ENCODE measurements at regions not wholly inside any gene's neighbourhood (a gene's known extent, or its start where the extent isn't known, plus 50 kb on each side); places are given as distances from the start of the nearest gene placed in this dataset.

DNA sequence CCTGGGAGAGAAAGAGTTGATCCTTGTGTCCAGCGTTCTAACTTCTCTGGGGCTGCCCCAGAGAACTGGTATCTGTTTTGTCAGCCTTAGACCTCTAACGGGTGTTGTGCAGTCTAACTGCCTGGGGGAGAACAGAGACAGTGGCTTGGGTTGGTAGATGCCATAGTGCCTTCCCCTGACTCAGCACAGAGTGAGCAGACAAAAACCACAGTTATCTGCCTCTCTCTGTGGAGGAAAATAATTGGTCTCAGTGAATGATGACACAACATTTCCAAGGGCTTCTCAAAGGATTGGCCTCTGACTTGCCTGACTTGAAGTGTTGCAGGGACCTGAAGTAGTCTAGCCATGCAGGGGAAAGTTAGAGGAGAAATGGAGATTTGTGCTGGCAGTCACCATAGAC lies 226.2 kb upstream of the MAN1A1 start:
- DNase-seq (ENCODE audit: low read depth in 2 of 2, low spot score in 1 of 2): no peak

DNA sequence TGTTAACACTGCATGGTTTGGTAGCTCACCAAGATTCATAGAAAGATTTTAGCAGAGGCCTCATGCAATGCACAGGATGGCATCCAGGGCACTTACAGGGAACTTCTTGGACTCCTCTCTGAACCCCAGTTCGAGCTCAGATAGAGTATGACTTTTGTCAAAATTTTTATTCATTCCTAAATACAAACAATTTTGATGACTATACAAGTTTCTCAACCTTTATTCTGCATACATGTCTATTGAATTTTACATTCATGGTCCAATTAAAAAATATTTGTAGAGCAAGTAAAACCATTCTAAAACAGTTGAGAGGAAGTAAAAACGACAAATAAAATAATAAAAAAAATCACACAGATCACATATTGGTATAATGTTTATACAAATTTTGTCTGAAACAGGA lies 219.0 kb upstream of the MAN1A1 start:
- no peak for DNase-seq (ENCODE audit: low read depth in 2 of 2, low spot score in 1 of 2)

DNA sequence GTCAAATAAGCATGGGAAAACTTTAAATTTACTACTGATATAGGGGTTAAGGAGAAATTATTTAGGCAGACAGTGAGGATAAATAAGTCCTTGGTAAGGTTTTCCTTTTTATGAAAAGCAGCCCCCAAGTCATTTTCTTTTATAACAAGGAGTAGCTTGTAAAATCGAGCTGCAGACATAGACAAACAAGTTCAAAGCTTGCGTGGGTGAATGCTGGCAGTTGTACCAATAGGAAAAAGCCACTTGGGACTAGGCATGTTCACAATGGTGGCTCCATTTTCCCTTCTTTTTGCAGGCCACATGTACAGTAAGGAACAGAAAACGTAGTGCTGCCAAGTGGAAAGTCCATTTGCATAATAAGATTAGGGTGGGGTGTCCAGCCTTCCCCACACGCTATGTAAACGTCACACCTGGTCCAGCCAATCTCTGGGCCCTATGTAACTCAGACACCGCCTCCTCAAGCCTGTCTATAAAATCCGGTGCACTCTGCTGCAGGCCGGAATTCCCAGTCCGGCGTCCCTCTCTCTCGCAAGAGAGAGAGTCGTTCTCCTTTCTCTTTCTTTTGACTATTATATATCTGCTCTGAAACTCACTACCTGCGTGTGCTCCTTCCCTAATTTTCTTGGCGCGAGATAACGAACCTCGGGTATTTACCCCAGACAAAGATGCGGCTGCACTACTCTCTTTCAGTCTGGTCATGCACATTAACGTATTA lies 217.1 kb upstream of the MAN1A1 start:
- no peak for DNase-seq (ENCODE audit: low read depth in 2 of 2, low spot score in 1 of 2)

DNA sequence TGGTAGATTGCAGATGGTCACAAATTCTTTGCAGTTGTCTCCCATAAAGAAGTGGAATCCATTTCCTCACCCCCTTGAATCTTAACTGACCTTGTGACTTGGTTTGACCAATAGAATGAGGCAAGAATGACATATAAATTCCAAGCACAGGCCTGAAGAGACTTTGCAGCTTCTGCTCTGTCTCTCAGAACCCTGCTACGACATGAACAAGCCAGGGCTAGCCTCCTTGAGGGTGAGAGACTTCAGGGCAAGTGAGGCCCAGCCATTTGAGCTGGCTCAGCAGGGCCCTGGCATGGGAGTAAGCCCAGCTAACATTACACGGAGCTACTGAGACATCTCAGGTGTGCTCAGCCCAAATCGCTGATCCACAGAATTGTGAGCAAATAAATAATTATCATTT lies 216.3 kb upstream of the MAN1A1 start:
- no peak for DNase-seq (ENCODE audit: low read depth in 2 of 2, low spot score in 1 of 2)

DNA sequence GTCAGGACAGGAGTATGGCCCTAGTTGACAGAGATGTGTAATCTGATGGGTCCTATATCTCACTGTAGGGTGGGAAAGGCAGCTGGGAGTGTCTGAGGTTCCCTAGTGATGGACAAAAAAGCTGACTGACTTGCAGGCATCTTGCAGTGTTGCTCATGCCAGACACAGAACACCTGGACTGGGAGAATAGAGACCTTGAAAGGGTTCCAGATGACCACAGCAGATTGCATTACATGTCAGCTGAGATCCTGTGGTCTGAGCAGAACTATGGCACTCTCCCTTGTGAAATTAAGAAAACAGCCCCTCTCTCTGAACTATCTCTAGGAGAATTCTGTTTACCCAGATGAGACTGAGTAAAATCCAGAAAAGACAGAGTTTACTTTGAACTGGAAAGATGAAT lies 212.6 kb upstream of the MAN1A1 start:
- no peak for DNase-seq (ENCODE audit: low read depth in 2 of 2, low spot score in 1 of 2)

DNA sequence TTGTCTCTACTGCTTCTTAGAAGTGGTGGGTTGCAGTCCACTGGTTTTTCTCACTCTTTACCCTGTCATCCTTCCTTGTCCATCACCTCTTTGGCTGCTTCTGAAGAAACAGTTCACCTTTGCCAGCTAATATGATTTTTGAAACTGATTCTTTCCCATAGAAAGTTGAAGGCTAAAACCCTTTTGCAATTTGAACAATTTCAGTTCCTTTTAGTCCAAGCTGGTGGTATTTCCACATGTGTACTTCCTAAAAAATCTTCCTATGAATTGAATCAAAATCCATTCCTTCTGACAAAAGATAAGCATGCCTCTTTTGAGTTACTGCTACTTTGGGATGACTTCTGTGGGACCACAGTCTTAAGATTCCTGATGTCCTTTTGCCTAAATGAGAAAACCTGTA lies 210.0 kb upstream of the MAN1A1 start:
- no peak for DNase-seq (ENCODE audit: low read depth in 2 of 2, low spot score in 1 of 2)

DNA sequence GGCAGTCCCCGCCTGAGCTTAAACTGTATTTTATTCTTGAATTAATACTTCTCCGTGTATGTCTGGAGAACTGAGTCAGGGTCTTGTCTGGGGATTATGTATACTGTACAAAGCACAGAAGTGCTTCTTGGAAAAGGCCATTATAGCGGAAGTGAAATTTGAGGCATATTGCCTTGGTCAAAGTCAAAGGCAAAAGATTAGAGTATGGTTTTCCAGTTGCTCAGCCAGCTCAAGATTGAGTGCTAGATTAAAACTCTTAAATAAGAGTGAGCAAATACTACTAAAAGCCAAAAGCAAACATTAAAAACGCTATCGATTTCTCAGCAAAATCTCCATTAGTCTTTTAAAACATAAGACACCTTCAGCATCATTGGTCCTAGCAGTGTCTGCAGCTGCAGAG lies 207.7 kb upstream of the MAN1A1 start:
- no peak for DNase-seq (ENCODE audit: low read depth in 2 of 2, low spot score in 1 of 2)

DNA sequence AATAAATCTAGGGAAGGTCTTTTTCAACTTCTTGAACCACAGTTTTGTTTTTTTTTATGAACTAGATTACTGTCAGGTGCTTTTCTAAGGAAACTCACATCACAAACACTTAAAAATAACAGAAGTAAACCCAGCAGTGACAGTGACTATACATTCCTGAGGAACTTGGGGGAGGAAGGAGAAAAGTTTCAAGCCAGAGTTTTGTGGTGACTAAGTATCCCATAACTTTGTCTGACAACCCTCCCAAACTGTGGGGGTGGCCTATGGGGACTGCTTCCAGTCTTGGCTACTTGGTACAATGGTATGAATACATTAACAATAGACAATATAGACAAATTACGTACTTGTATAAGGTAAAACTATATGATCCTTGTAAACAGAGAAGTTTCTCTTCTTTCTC lies 202.5 kb upstream of the MAN1A1 start:
- no peak for DNase-seq (ENCODE audit: low read depth in 2 of 2, low spot score in 1 of 2)

DNA sequence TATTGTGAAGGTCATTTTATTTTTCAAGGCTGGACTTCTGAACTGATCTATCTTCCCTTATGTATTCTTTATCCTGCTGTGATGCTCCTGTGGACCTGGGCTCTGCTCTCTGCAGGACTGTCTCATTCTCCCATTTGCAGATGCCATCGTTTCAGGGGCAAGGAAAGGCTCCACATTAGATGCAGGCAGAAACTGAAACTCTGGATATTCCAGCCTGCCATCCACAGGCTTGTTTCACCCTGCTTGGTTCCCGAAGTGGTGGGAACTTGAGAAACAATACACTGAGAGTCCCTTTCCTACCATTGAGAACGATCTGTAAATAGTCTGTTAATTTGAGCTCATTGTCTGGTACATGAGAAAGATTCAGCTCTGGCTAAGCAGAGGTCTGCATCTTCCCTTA lies 197.5 kb upstream of the MAN1A1 start:
- DNase-seq (ENCODE audit: low read depth in 2 of 2, low spot score in 1 of 2): no peak

DNA sequence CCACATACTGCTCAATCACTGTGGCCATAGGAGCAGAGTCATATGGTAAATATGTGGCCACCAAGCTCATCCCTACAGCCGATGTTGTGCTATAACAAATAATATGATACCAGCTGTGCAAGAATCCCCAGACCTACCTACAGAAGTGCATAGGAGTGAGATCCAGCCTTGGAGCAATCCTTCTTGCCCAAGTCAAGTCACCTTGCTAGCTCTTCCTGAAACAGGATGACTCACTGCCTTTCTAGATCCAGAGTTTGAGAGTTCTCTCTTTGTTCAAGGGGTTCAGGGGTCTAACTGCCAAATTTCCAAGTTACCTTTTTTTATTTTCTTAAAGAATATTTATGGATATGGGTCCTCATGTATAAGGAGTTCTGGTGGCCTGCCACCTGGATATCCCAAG lies 195.7 kb upstream of the MAN1A1 start:
- no peak for DNase-seq (ENCODE audit: low read depth in 2 of 2, low spot score in 1 of 2)

DNA sequence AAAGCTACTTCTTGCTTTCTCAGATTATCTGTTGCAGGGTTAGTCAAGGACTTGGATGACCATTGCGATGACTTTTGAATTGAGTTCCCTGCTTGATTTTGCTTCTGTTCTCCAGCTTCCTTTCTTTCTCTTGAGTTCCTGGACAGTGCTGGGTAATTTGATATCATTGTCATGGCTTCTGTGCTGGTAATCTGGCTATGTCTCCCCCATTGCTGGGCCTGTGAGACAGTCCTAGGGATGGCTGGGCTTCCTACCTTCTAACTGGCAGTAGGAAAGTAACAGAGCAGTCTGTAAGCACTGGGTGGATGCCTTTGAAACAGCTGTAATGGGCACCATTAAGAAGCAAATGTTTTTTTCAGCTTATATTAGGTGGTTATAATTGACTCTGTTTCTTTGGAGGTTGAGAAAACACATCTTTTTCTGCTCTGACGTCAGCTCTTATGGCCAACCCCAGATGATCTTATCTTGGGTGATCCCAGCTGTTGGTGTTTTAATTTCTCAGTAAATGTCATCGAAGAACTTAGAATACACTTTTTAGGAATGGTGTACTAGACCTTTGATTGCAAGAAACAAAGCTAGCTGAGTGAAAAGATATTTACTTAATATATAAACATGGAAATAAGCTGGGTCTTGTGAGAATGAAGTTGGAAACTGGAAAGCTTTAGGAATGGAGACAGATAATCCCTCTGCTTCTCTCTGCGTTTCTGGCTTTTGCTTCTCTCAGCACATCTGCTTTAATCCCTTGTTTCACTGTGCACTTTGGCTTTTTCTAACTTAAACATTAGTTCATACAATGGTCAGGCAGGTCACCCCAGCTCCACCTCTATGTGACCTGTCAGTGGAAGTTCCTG lies 195.0 kb upstream of the MAN1A1 start:
- no peak for DNase-seq (ENCODE audit: low read depth in 2 of 2, low spot score in 1 of 2)

DNA sequence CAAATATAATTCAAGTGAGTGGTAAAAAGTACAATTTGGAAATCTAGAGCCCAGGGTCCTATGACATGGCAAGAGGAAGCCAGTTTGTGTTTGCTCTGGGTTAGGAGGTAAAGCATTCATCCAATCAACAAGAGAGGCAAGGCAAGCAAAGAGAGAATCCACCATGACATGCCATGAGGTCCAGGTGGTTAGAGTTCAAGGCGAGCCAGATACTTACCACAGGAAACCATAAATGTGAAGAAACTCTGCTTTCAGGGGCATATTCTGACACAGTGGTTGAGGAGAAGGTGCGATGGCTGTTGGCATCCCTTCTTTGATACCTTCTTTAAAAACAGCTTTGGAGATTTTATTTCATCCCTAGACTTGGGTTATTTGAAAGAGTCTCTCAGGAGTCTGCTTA lies 193.8 kb upstream of the MAN1A1 start:
- DNase-seq (ENCODE audit: low read depth in 2 of 2, low spot score in 1 of 2): no peak

DNA sequence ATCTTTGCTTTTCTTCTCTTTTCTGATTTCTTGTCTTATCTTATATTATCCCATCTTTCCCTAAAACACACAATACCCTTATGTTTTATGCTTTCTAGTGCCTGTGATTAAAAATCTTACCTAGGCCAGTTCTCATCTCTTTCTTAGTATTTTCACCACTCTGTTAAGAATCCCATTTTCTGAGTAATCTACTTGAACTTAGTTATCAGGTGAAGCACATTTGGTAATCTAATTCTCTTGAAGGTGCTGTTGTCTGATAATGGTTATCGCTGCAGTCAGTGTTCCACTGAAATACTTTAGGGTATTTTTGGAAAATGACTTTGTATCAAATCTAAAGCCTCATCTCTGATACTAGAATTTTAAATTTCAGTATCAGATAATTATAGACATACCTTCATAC lies 192.5 kb upstream of the MAN1A1 start:
- no peak for DNase-seq (ENCODE audit: low read depth in 2 of 2, low spot score in 1 of 2)

DNA sequence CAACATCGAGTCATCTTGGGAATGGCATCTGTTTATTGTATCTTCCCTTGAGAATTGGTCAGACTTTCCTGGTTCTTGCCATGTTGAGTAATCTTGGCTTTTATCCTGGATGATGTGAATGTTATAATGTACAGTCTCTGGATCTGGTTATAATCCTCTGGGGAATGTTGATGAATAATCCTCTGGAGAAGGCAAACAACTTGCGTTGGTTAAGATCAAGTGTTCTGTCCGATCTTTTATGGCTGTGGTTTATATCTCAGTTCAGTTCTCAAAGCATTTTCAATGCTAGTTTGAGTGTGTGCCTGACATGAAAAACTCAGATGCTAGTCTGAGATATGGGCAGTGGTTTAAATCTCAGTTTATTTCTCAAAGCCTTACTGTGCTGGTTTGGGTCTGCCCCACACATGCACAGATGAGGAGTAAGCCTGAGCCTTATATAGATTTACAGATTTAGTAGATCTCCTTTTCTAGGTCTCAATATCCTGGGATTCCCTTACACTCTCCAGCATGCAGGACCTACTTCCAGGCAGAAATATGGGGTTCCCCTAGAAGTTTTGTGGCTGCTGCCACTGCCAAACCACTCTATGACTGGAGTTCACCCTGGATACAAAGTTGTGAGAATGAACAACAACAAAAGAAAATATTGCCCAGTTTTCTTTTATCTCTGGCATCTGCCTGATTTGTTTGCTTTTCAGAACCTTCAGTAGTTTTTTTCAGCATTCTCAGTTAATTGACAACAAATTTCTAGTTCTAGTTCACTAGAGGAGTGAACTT lies 191.8 kb upstream of the MAN1A1 start:
- DNase-seq (ENCODE audit: low read depth in 2 of 2, low spot score in 1 of 2): no peak

DNA sequence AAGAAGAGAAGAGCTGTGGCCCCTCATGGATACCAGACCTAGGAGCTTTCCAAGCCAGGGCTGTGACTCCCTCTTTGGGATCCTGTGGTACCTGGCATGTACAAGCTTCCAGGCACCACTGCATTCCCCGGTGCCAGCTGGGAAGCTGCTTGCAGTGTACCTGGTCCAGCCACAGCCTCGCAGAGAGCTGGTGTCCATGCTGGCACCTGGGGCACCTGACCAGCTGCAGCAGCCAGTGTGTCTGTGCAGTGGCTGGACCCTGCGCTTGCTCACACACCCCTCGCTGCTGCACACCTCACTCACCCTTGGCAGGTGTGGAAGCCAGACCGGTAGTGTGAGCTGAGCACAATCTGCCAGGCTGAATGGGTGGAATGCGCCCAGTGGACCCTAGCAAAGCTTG lies 190.9 kb upstream of the MAN1A1 start:
- DNase-seq (ENCODE audit: low read depth in 2 of 2, low spot score in 1 of 2): no peak

DNA sequence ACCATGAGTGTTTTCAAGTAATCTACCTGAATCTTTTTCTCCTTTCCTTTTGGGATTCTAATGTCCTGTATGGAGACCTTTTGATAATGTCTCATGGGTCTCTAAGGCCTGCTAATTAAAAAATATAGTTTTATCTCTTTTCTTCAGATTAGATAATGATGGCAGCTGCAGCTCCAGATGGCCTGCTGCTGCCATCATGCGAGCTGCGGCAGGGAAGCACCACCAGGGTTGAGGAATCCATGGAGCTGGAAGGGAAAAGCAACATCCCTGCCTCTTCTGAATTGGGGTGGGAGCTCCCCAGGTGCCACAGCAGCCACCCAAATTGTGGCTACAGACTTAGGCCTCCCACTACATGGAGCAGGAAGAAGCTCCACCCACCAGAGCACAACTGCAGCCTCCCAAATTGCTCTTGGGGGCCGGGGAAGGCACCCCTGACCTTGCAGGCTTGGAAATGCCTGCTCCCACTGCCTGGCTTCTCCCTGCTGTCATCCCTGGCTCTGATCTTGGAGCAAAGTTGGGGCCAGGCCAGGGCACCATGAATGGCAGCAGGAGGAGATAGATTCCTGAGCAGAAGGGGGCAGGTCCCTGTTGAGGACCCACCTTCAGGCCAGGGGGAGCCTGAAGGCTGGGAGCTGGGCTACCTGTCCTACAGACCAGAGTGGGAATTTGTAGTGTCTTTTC lies 189.6 kb upstream of the MAN1A1 start:
- DNase-seq (ENCODE audit: low read depth in 2 of 2, low spot score in 1 of 2): no peak

DNA sequence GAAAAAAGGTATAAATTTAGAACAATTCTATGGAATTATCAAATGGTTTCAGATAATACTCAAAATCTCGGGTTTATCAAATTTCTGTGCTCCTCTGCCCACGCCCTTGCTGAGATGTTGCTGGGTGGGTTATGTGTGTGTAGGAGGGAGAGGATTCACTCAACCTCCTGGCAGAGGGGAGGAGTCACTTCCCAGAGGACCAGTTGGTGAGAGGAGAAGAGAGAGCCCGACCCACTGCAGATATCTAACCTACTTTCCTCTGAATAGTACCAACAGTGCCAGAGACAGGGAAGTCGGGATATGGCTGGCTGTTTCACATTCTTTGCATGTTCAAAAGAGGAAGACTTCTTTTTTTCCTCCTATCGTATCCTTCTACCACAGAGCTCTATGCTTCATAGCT lies 187.1 kb upstream of the MAN1A1 start:
- DNase-seq (ENCODE audit: low read depth in 2 of 2, low spot score in 1 of 2): no peak

DNA sequence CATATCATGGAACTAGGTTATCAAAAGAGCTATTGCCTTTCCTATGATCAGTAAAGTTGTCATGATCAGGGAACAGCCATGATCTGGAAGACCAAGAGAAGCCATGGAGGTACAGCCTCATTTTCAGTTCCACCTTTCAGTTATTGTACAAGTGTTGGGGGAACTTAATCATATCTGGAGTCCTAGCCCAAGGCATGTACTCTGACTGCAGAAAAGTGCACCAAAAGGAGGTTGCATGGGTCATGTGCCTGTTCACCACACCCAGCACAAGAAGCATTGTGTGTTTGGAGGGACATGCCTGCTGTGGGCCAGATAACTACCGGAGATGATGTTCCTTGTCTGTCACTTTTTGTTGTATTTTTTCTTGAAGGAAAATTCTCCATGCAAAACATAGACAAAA lies 185.8 kb upstream of the MAN1A1 start:
- DNase-seq (ENCODE audit: low read depth in 2 of 2, low spot score in 1 of 2): no peak

DNA sequence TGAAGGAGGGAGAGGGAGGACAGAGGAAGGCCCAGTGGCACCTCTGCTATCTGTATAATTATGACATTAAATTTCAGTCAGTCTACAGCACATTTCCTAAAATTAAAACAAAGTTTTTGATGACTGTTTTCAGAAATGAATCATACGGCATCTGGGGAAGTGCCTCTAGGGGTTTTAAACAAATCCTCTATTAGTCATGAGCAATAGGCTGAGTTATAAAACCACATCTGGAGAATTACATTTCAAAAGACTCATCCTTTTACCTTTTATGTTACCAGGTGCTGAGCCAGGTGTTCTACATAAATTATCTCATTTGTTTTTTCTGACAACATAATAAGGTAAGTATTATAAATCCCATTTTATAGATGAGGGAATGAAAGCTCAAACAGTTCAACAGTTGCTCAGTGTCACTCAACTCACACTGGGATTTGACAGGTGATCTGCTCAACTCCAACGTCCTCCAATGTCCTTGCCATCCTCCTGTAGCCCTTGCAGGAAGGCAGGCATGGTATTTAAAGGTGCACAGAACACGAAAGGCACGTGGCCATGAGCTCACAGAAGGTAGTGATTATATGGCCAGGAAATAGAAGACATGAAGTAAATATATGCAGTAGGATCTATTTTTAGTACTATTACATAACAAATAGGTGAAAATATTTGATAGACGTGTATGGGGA lies 184.2 kb upstream of the MAN1A1 start:
- DNase-seq (ENCODE audit: low read depth in 2 of 2, low spot score in 1 of 2): no peak

DNA sequence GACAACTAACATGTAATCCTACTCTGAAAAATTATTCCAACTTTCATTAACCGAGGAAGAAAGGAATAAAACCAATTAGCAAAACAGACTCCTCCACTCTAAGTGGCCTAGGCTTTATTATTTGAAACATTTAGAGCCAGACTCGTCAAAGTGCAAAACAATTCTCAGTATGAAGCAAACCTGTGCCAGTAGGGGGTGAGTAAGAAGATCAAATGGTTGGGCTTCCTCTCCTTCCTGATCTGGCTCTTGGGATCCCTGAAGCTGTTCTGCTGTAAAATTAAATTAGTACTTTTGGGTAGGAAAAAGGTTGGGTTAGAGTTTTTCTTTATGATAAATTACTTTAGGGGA lies 177.6 kb upstream of the MAN1A1 start:
- DNase-seq (ENCODE audit: low read depth in 2 of 2, low spot score in 1 of 2): no peak

Measured in stimulated activated CD8-positive, alpha-beta memory T cell treated with anti-CD3 and anti-CD28 coated beads, Interleukin-4, amount 100 ng/mL, for 1 hour (primary cell).